Cardiac muscle cell (in vitro differentiated cells and primary cell): ENCODE measurements at regions not wholly inside any gene's neighbourhood (a gene's known extent, or its start where the extent isn't known, plus 50 kb on each side); places are given as distances from the start of the nearest gene placed in this dataset.

Source experiments
- DNase-seq, 2 donors: peaks; one replicate each; pipeline versions ENCODE4 v3.0.0 to v3.0.0-alpha.2; 2010 to 2017; ENCODE audit warnings: low read depth in 1 of 2, low spot score in 1 of 2
- H3K27ac ChIP-seq: fragments of 200-600 bp; sonication (generic); 2 replicates; pipeline ENCODE4 v1.5.1; 2016
- H3K27me3 ChIP-seq: fragments of 200-600 bp; sonication (generic); 2 replicates; pipeline ENCODE4 v1.6.0; 2016; ENCODE audit warnings: control low read depth
- H3K36me3 ChIP-seq: fragments of 200-600 bp; sonication (generic); 2 replicates; pipeline ENCODE4 v1.5.1; 2016; ENCODE audit warnings: control low read depth
- H3K4me1 ChIP-seq: fragments of 200-600 bp; sonication (generic); 2 replicates; pipeline ENCODE4 v1.8.1; 2017; ENCODE audit warnings: low read depth, mild to moderate bottlenecking, mixed run types
- H3K4me3 ChIP-seq: fragments of 200-600 bp; sonication (generic); 2 replicates; pipeline ENCODE4 v1.5.1; 2016; ENCODE audit warnings: mild to moderate bottlenecking
- H3K9me3 ChIP-seq: fragments of 200-600 bp; sonication (generic); 2 replicates; pipeline ENCODE4 v1.5.1; 2017; ENCODE audit warnings: low read depth, mild to moderate bottlenecking, control low read depth
- CTCF ChIP-seq: IDR thresholded peaks from 2 replicates; pipeline ENCODE4 v1.5.1; 2012; ENCODE audit warnings: low read depth, mild to moderate bottlenecking, low read length

- Histone ChIP-seq H3K27ac (no peak overlapping the region), H3K27me3 (no peaks in the 10 kb centered on the region), H3K4me3 (no peak overlapping the region), H3K36me3 (no peaks in the 10 kb centered on the region), H3K9me3 (no peaks in the 10 kb centered on the region), H3K4me1 (no peaks in the 10 kb centered on the region)
- no peak for DNase-seq
- TF ChIP-seq CTCF = no peak
Measured at GRCh38 chrX:16392597-16392996, 225.3 kb downstream of the MAGEB17 start.

GRCh38 chrX:16394290-16394689 lies 227.0 kb downstream of the MAGEB17 start:
- H3K27me3 ChIP-seq = no peaks in the 10 kb centered on the region
- H3K4me3 ChIP-seq = no peak overlapping the region
- H3K27ac ChIP-seq = no peak overlapping the region
- no peaks in the 10 kb centered on the region for H3K4me1 ChIP-seq
- TF ChIP-seq CTCF = no peak
- no peaks in the 10 kb centered on the region for H3K36me3 ChIP-seq
- no peaks in the 10 kb centered on the region for H3K9me3 ChIP-seq
- DNase-seq = no peak

- H3K4me1 ChIP-seq = no peaks in the 10 kb centered on the region
- no peak for TF ChIP-seq CTCF
- DNase-seq = no peak
- no peak overlapping the region for H3K27ac ChIP-seq
- no peaks in the 10 kb centered on the region for H3K36me3 ChIP-seq
- no peak overlapping the region for H3K4me3 ChIP-seq
- no peaks in the 10 kb centered on the region for H3K9me3 ChIP-seq
- H3K27me3 ChIP-seq = no peaks in the 10 kb centered on the region
Measured at GRCh38 chrX:16403808-16404207, 236.5 kb downstream of the MAGEB17 start.

- peaks cover 4% of the 10 kb centered on the region for H3K4me1 ChIP-seq
- H3K27me3 ChIP-seq = no peaks in the 10 kb centered on the region
- H3K27ac ChIP-seq = no peak overlapping the region
- no peaks in the 10 kb centered on the region for H3K9me3 ChIP-seq
- no peak for TF ChIP-seq CTCF
- no peak for DNase-seq
- H3K4me3 ChIP-seq = no peak overlapping the region
- H3K36me3 ChIP-seq = no peaks in the 10 kb centered on the region
Measured at GRCh38 chrX:16416588-16416987, 233.4 kb upstream of the S100G start.

GRCh38 chrX:16418650-16419049 lies 231.3 kb upstream of the S100G start:
- TF ChIP-seq CTCF = no peak
- Histone ChIP-seq H3K27ac (no peak overlapping the region), H3K27me3 (no peaks in the 10 kb centered on the region), H3K9me3 (no peaks in the 10 kb centered on the region), H3K4me3 (no peak overlapping the region), H3K4me1 (peaks cover 4% of the 10 kb centered on the region), H3K36me3 (no peaks in the 10 kb centered on the region)
- DNase-seq = no peak

GRCh38 chrX:16427668-16428067 lies 222.3 kb upstream of the S100G start:
- TF ChIP-seq CTCF = no peak
- H3K27ac ChIP-seq = no peak overlapping the region
- H3K4me1 ChIP-seq = no peaks in the 10 kb centered on the region
- DNase-seq = no peak
- H3K27me3 ChIP-seq = no peaks in the 10 kb centered on the region
- no peak overlapping the region for H3K4me3 ChIP-seq
- no peaks in the 10 kb centered on the region for H3K9me3 ChIP-seq
- H3K36me3 ChIP-seq = no peaks in the 10 kb centered on the region
